GM18505 (cell line): ENCODE measurements at regions not wholly inside any gene's neighbourhood (a gene's known extent, or its start where the extent isn't known, plus 50 kb on each side); places are given as distances from the start of the nearest gene placed in this dataset.
"Not testable (repeated sequence)": the region's sequence is repeated elsewhere in the genome, so short reads cannot be mapped to it uniquely, and the experiment has no call there.

ENCODE experiments used
- ATAC-seq: cut with Tn5 transposase; IDR thresholded peaks from one replicate; pipeline ENCODE4 v1.9.1; 2021; ENCODE audit not compliant: unreplicated experiment
- POLR2A ChIP-seq: IDR thresholded peaks from 4 replicates; pipeline ENCODE4 v1.6.1; 2011; ENCODE audit warnings: borderline replicate concordance; ENCODE audit not compliant: insufficient read depth, insufficient read length; ENCODE audit errors: extremely low read depth

DNA sequence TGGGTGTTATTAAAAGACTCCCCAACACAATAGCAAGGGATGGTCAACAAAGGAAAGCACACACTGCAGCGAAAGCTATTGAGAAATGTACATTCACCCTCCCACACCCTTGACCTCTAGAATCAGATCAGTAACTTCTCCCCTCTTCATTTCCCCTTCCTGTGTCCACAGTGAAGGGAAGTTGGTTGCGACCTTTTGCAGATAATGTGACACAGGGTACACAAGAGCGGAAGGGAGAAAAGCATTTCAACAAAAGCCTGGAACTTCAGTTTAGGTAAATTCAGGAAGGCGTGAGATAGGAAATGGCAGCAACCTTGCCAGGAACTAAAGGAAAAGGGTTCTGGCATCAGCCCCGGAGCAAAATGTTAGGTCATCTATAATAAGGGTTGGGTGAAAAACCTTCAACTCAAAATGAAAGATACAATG, 899.8 kb downstream of the MCTP2 start:
- no peak for ATAC-seq
- TF ChIP-seq POLR2A = no peak

GRCh38 chr15:95132774-95133173, 901.4 kb downstream of the MCTP2 start:
- TF ChIP-seq POLR2A = no peak
- no peak for ATAC-seq

- no peak for TF ChIP-seq POLR2A
- no peak for ATAC-seq
Measured at GRCh38 chr15:95134431-95135110, 903.2 kb downstream of the MCTP2 start.

DNA sequence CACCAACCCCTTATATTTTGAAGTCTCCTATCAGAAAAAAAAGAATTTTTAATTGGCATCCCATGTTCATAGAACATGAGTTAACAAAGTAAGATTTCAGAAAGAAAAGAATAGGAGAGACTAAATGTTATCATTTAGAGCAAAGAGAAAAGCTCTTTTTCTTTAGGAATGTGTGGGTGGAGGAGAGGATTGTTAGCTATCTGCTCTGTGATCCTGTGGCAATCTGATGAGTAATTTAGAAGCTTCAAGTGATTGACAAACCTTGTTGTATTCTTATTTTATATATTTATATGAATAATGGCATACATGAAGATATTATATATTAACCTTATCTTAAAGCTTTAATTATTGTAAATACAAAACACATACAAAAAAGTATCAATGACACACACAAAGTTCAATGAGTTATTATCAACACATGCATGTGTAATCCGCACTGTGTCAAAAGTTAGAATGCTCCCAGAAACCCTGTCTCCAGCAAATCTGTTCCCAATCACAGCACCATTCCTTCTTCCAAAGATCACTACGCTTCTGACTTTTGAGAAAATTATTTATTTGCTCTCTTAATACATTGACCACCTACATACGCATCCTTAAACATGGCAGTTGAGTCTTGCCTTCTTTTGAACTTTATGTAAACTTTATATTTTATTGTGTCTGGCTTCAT, 907.4 kb downstream of the MCTP2 start:
- TF ChIP-seq POLR2A = no peak
- no peak for ATAC-seq

DNA sequence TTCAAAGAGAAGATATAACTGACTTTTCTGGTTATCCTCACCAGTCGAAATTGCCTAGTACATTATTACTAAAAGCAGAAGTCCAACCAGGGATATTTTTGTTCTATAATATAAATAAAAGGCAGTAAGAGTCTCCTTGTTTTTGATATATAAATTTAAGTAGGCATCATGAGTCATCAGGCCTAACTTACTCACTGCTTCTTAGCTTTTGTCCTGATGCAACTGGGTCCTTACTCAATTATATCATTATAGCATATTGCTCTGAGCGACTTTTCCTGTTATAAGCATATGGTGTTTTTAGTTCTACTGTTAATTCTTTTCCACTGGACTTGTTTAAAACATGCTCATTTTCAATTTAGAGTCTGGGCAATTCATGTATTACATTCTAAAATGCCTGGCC, 910.1 kb downstream of the MCTP2 start:
- TF ChIP-seq POLR2A = no peak
- no peak for ATAC-seq

GRCh38 chr15:95142531-95142930, 911.2 kb downstream of the MCTP2 start:
- no peak for ATAC-seq
- TF ChIP-seq POLR2A = no peak

- no peak for ATAC-seq
- TF ChIP-seq POLR2A = no peak
Measured at GRCh38 chr15:95146481-95146880, 915.1 kb downstream of the MCTP2 start.

GRCh38 chr15:95148183-95148582, 916.8 kb downstream of the MCTP2 start:
- ATAC-seq = no peak
- TF ChIP-seq POLR2A = no peak

DNA sequence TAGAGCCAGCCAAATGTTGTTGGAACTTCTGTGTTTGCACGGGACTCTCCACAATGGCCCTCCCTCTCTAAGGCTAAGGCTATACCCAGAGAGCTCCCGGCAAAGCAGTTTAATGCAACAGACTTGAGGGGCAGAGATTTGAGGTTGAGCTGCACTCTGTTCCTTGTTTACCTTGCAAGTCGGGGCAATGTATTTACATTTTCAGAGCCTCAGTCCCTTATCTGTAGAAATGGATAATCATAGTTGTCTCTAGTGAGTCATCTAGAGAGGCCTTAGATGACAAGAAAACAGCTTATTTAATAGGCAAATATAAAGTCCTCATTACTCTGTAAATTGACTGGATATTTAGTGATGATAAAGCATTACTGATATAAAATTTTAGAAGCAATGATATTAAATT, 917.7 kb downstream of the MCTP2 start:
- no peak for ATAC-seq
- no peak for TF ChIP-seq POLR2A

DNA sequence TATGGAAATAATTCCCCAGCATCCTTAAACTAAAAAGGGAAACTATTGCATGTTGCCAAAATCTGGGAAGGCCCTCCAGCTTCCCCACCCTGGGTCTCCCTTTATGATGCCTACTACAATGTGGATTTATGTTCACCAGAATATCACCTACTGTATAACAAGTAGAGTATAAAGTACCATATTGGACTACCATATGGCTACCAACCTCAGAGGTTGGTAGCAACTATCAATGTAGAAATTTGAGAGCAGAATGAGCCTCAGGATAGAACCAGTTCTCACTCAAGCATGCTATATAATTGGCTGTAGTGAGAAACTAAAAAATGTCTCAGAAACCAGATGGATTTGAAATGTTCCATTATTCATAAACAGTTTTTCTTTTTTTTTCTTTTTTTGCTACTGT, 918.4 kb downstream of the MCTP2 start:
- no peak for TF ChIP-seq POLR2A

DNA sequence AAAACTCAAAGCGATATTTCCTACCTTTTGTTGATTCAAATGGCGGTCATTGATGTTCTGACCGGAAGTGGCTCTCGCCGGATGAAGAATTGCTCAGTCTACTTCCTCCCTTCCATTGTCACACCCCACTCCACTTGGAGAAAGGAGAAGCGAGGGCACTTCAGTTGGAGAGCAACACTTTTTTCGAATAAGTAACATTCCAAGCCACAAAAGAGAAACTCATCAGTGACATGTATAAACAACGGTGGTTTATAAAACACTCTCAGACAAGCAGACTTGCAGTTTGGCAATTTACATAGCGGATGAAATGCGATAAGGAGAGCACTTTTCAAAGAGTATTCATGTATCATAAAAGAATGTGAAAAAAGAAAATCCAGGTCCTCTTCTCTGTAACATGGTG, 919.1 kb downstream of the MCTP2 start:
- no peak for ATAC-seq

More for the DNA sequence above, 918.4 kb downstream of the MCTP2 start:
- no peak for ATAC-seq

GRCh38 chr15:95152741-95153140, 921.4 kb downstream of the MCTP2 start:
- ATAC-seq = no peak
- no peak for TF ChIP-seq POLR2A

More for the DNA sequence above, 919.1 kb downstream of the MCTP2 start:
- no peak for TF ChIP-seq POLR2A

- not testable (repeated sequence) for ATAC-seq
Measured at GRCh38 chr15:95153201-95153600, 921.8 kb downstream of the MCTP2 start.

DNA sequence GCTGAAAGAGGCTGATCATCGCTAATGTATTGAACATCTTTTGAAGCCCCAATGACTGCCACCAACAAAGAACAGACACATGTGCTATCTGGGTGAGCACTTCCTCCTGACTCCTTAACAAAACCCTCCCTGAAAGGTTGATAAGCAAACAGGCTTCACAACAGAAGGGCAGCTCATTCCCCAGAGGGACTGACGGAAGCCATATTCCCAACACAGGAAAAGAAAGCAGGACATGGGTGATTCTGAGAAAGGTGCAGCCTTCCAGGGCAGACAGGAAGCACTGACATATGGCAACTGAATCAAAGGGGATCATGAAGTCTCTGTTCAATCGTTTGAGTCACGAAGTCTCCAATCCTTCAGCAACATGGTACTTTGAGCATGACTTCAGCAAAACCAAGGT, 929.0 kb downstream of the MCTP2 start:
- no peak for ATAC-seq
- no peak for TF ChIP-seq POLR2A

GRCh38 chr15:95162069-95162468, 930.7 kb downstream of the MCTP2 start:
- no peak for TF ChIP-seq POLR2A
- no peak for ATAC-seq

DNA sequence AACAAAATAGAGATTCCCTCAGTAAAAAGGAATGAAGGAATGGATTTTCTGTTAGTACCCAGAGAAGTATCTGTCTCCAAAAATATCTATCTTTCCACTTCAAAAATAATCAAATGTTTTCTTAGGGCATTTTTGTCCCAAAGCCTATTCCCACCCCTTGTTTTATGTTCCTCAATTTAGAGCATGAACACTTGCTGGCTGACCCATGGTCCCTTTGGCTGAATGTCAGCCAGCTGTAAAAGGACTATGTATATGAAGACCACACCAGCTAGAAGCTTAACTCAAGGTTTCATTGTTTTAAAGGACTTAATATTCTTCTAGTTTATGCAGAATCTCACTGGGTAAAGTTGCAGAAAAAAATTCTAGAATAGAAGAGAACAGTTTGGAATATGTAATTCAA, 931.2 kb downstream of the MCTP2 start:
- TF ChIP-seq POLR2A = no peak
- no peak for ATAC-seq
